HepG2 (cell line): ENCODE measurements at regions not wholly inside any gene's neighbourhood (a gene's known extent, or its start where the extent isn't known, plus 50 kb on each side); places are given as distances from the start of the nearest gene placed in this dataset.

Experiments used
- ATAC-seq: fragments of 200-7000 bp; cut with Tn5 transposase; 3 replicates; pipeline ENCODE4 v1.9.1; 2020; ENCODE audit warnings: mild to moderate bottlenecking, moderate library complexity
- BruUV-seq: library from RNA; stranded (reverse); fragments of 400-500 nt; replicated peaks from 2 replicates; lab custom pipeline; 2021; lab: Mats Ljungman, UMichigan
- CTCF ChIA-PET: fragments of 300-600 bp; formaldehyde crosslinking; extraction: SDS; loops from one replicate; lab custom pipeline; 2021; ENCODE audit warnings: low total read pairs, inconsistent platforms, low intra/inter-chr PET ratio; lab: Yijun Ruan, JAX
- POLR2A ChIA-PET: fragments of 350-600 bp; sonication (Branson Sonifier 250); formaldehyde crosslinking; loops from one replicate; lab custom pipeline; 2020; ENCODE audit warnings: antibody characterized with exemption, inconsistent platforms; lab: Yijun Ruan, JAX
- DNase-seq: peaks from one replicate; pipeline ENCODE4 v3.0.0-alpha.2; 2015; ENCODE audit warnings: low spot score
- FAIRE-seq: peaks from 3 replicates; lab custom pipeline; 2011; peaks lifted over from hg19 to GRCh38; lab: Jason Lieb, UNC
- H2AFZ ChIP-seq: one replicate; pipeline ENCODE4 v1.6.1; 2011; ENCODE audit warnings: low read length, inconsistent platforms
- H3K27ac ChIP-seq: fragments of 300-600 bp; 3 replicates; pipeline ENCODE4 v1.8.0; 2011; ENCODE audit warnings: mixed run types, mild to moderate bottlenecking, mixed read lengths, low read length, inconsistent platforms; ENCODE audit not compliant: insufficient read depth; ENCODE audit errors: extremely low read length
- H3K27me3 ChIP-seq, 2 experiments: fragments of 200-600 bp in 1 of 2; 2 replicates in 1 of 2; 3 replicates in 1 of 2; pipeline versions ENCODE4 v1.6.0 to v1.8.0; 2011; ENCODE audit warnings: low read length in 2 of 2, mild to moderate bottlenecking in 2 of 2, moderate library complexity in 2 of 2, inconsistent platforms in 1 of 2; ENCODE audit not compliant: insufficient read depth in 2 of 2, control insufficient read depth in 1 of 2
- H3K36me3 ChIP-seq, 2 experiments: fragments of 200-600 bp in 1 of 2; replicated peaks in 1 of 2; 2 replicates in 1 of 2; 3 replicates in 1 of 2; pipeline versions ENCODE4 v1.5.1 to v1.8.0; 2011; ENCODE audit warnings: low read length in 2 of 2, inconsistent platforms in 1 of 2; ENCODE audit not compliant: insufficient read depth in 2 of 2, control insufficient read depth in 1 of 2
- H3K4me1 ChIP-seq: 2 replicates; pipeline ENCODE4 v1.5.1; 2012; ENCODE audit warnings: low read length, inconsistent platforms; ENCODE audit not compliant: insufficient read depth
- H3K4me2 ChIP-seq: 2 replicates; pipeline ENCODE4 v1.6.0; 2011; ENCODE audit warnings: low read depth, low read length, inconsistent platforms
- H3K4me3 ChIP-seq, 3 experiments: fragments of 200-600 bp in 1 of 3; sonication (generic), shearing (Covaris generic) in 1 of 3; replicated peaks in 1 of 3; 2 replicates each; pipeline ENCODE4 v1.5.1; 2011 to 2016; ENCODE audit warnings: low read length in 3 of 3, inconsistent platforms in 2 of 3, low read depth in 2 of 3, mild to moderate bottlenecking in 2 of 3, control low read depth in 1 of 3, mixed read lengths in 1 of 3; ENCODE audit not compliant: insufficient read depth in 1 of 3
- H3K79me2 ChIP-seq: one replicate; pipeline ENCODE4 v1.6.1; 2011; ENCODE audit warnings: low read length, inconsistent platforms; ENCODE audit not compliant: insufficient read depth
- H3K9ac ChIP-seq: 2 replicates; pipeline ENCODE4 v1.6.0; 2011; ENCODE audit warnings: mild to moderate bottlenecking, low read depth, low read length, inconsistent platforms; ENCODE audit not compliant: insufficient read depth
- H3K9me3 ChIP-seq: 2 replicates; pipeline ENCODE4 v1.5.1; 2012; ENCODE audit warnings: mild to moderate bottlenecking, low read length
- H4K20me1 ChIP-seq: 2 replicates; pipeline ENCODE4 v1.6.0; 2011; ENCODE audit warnings: inconsistent platforms, mild to moderate bottlenecking, low read length, moderate library complexity; ENCODE audit not compliant: insufficient read depth
- ETV6 ChIP-seq: sonication (generic); formaldehyde crosslinking; conservative IDR thresholded peaks from 2 replicates; pipeline ENCODE4 v1.4.0; 2020; ENCODE audit warnings: missing genetic modification reagents
- HHEX ChIP-seq: IDR thresholded peaks from 2 replicates; pipeline ENCODE4 v1.6.1; 2016; ENCODE audit warnings: control low read depth
- MAFG ChIP-seq: sonication (generic); formaldehyde crosslinking; IDR thresholded peaks from 2 replicates; pipeline ENCODE4 v1.5.1; 2020; ENCODE audit warnings: mild to moderate bottlenecking, missing genetic modification reagents
- NFE2L1 ChIP-seq: sonication (generic); formaldehyde crosslinking; IDR thresholded peaks from 2 replicates; pipeline ENCODE4 v1.4.0; 2020; ENCODE audit warnings: missing genetic modification reagents, mild to moderate bottlenecking, borderline replicate concordance
- PHB2 ChIP-seq: fragments of 450-650 bp; IDR thresholded peaks from 2 replicates; pipeline ENCODE4 v1.6.1; 2018; ENCODE audit not compliant: partially characterized antibody
- PTBP1 ChIP-seq: fragments of 200-400 bp; formaldehyde crosslinking; IDR thresholded peaks from 2 replicates; pipeline ENCODE4 v1.6.1; 2018; ENCODE audit warnings: low read length, low read depth; ENCODE audit not compliant: poor library complexity, severe bottlenecking
- SOX5 ChIP-seq: IDR thresholded peaks from 2 replicates; pipeline ENCODE4 v1.6.1; 2016; ENCODE audit warnings: borderline replicate concordance
- STAT5B ChIP-seq: sonication (generic); formaldehyde crosslinking; IDR thresholded peaks from 2 replicates; pipeline ENCODE4 v1.4.0; 2020; ENCODE audit warnings: missing genetic modification reagents
- XBP1 ChIP-seq: sonication (generic); formaldehyde crosslinking; IDR thresholded peaks from 2 replicates; pipeline ENCODE4 v1.5.0; 2020; ENCODE audit warnings: missing genetic modification reagents
- ZBTB7B ChIP-seq: sonication (generic); formaldehyde crosslinking; IDR thresholded peaks from 2 replicates; pipeline ENCODE4 v1.4.0; 2020; ENCODE audit warnings: missing genetic modification reagents
- ZBTB8A ChIP-seq: sonication (generic); formaldehyde crosslinking; IDR thresholded peaks from 2 replicates; pipeline ENCODE4 v1.4.0; 2020; ENCODE audit warnings: mild to moderate bottlenecking, low read depth, missing genetic modification reagents, borderline replicate concordance
- ZNF251 ChIP-seq: sonication (generic); formaldehyde crosslinking; IDR thresholded peaks from 2 replicates; pipeline ENCODE4 v1.9.0; 2021; ENCODE audit warnings: mild to moderate bottlenecking, missing genetic modification reagents
- ZNF34 ChIP-seq: sonication (generic); formaldehyde crosslinking; IDR thresholded peaks from 2 replicates; pipeline ENCODE4 v1.4.0; 2020; ENCODE audit warnings: mild to moderate bottlenecking, missing genetic modification reagents, borderline replicate concordance
- ZNF598 ChIP-seq: sonication (generic); formaldehyde crosslinking; IDR thresholded peaks from 2 replicates; pipeline ENCODE4 v1.5.1; 2020; ENCODE audit warnings: mild to moderate bottlenecking, missing genetic modification reagents, borderline replicate concordance
- ZNF615 ChIP-seq: sonication (generic); formaldehyde crosslinking; IDR thresholded peaks from 2 replicates; pipeline ENCODE4 v1.5.0; 2020; ENCODE audit warnings: mild to moderate bottlenecking, missing genetic modification reagents, borderline replicate concordance
- ZNF652 ChIP-seq: IDR thresholded peaks from 2 replicates; pipeline ENCODE4 v1.6.1; 2016; ENCODE audit warnings: low read depth, borderline replicate concordance
- ZNF670 ChIP-seq: sonication (generic); formaldehyde crosslinking; IDR thresholded peaks from 2 replicates; pipeline ENCODE4 v1.8.0; 2022; ENCODE audit warnings: mild to moderate bottlenecking, missing genetic modification reagents, borderline replicate concordance
- WGBS: methylation state at CpG from one replicate; pipeline ENCODE4 v1.1.6; 2017; ENCODE audit warnings: low lambda C conversion rate; 5-methylcytosine and 5-hydroxymethylcytosine counted together
- in situ Hi-C: cut with HindIII; loops from 2 replicates; pipeline ENCODE4 v1.10.0; 2017; ENCODE audit warnings: low pct_unique_long_range_greater_than_20kb; ENCODE audit not compliant: extremely low pct_ligation_motif_present
- intact Hi-C: fragments of 100-400 bp; cut with micrococcal nuclease; formaldehyde crosslinking; loops from one replicate; pipeline ENCODE4 v1.10.0; 2022; ENCODE audit not compliant: unreplicated experiment
- TF ChIP-seq, protein P1 (sequence below): conservative IDR thresholded peaks from 2 replicates; pipeline ENCODE4 v1.6.1; 2018; ENCODE audit warnings: missing genetic modification reagents
- TF ChIP-seq, protein P2 (sequence below): sonication (generic); formaldehyde crosslinking; IDR thresholded peaks from 2 replicates; pipeline ENCODE4 v1.5.0; 2020; ENCODE audit warnings: mild to moderate bottlenecking, missing genetic modification reagents, borderline replicate concordance

DNA sequence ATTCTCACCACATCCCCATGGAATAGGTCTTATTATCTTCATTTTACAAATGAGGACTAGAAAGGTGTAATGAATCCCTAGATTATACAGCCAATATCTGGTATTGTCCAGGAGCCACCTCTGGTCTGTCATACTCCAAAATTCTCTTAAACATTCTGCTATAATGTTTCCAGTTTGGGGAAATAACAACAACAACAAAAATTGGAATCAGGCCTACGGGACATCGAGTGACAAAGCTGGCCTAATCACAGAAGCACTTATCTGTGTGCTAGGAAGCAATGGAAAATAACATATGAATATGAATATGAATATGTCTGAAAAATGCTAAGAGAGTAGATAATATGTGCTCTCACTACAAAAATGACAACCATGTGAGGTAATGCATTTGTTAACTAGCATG, 264.1 kb downstream of the GASK1B start:
- DNase-seq, result no peak
- BruUV-seq, result no TSS peak
- Histone ChIP-seq H3K4me3 (no peak overlapping the region), H3K27ac (no peak overlapping the region), H2AFZ (no peak overlapping the region), H4K20me1 (no peaks in the 10 kb centered on the region), H3K9ac (no peak overlapping the region), H3K27me3 (no peaks in the 10 kb centered on the region), H3K9me3 (no peaks in the 10 kb centered on the region), H3K36me3 (no peaks in the 10 kb centered on the region), H3K4me2 (no peak overlapping the region), H3K79me2 (no peaks in the 10 kb centered on the region), H3K4me1 (no peaks in the 10 kb centered on the region)
- ATAC-seq, result no peak
- in situ Hi-C loops, result no loop called here
- ChIA-PET POLR2A (no interaction called here), CTCF (no interaction called here)
- intact Hi-C loops, result no loop called here
- WGBS, result 2% methylated on average over 2 of the region's 2 CpGs
- FAIRE-seq, result no peak
- TF ChIP-seq XBP1 (CRISPR knock-in tag) (no peak), ZNF598 (no peak), ZBTB8A (CRISPR knock-in tag) (no peak), NFE2L1 (CRISPR knock-in tag) (no peak), ZNF670 (CRISPR knock-in tag) (no peak), MAFG (CRISPR knock-in tag) (no peak), ZNF652 (CRISPR knock-in tag) (no peak), PHB2 (no peak), HHEX (CRISPR knock-in tag) (no peak), ZNF34 (CRISPR knock-in tag) (no peak), ZBTB7B (CRISPR knock-in tag) (no peak), ZNF251 (CRISPR knock-in tag) (no peak), PTBP1 (no peak), SOX5 (CRISPR knock-in tag) (no peak), ETV6 (CRISPR knock-in tag) (no peak), STAT5B (CRISPR knock-in tag) (no peak), ZNF615 (no peak)
- TF ChIP-seq, protein P1, sequence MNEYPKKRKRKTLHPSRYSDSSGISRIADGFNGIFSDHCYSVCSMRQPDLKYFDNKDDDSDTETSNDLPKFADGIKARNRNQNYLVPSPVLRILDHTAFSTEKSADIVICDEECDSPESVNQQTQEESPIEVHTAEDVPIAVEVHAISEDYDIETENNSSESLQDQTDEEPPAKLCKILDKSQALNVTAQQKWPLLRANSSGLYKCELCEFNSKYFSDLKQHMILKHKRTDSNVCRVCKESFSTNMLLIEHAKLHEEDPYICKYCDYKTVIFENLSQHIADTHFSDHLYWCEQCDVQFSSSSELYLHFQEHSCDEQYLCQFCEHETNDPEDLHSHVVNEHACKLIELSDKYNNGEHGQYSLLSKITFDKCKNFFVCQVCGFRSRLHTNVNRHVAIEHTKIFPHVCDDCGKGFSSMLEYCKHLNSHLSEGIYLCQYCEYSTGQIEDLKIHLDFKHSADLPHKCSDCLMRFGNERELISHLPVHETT (CRISPR knock-in tag), result no peak
- TF ChIP-seq, protein P2, sequence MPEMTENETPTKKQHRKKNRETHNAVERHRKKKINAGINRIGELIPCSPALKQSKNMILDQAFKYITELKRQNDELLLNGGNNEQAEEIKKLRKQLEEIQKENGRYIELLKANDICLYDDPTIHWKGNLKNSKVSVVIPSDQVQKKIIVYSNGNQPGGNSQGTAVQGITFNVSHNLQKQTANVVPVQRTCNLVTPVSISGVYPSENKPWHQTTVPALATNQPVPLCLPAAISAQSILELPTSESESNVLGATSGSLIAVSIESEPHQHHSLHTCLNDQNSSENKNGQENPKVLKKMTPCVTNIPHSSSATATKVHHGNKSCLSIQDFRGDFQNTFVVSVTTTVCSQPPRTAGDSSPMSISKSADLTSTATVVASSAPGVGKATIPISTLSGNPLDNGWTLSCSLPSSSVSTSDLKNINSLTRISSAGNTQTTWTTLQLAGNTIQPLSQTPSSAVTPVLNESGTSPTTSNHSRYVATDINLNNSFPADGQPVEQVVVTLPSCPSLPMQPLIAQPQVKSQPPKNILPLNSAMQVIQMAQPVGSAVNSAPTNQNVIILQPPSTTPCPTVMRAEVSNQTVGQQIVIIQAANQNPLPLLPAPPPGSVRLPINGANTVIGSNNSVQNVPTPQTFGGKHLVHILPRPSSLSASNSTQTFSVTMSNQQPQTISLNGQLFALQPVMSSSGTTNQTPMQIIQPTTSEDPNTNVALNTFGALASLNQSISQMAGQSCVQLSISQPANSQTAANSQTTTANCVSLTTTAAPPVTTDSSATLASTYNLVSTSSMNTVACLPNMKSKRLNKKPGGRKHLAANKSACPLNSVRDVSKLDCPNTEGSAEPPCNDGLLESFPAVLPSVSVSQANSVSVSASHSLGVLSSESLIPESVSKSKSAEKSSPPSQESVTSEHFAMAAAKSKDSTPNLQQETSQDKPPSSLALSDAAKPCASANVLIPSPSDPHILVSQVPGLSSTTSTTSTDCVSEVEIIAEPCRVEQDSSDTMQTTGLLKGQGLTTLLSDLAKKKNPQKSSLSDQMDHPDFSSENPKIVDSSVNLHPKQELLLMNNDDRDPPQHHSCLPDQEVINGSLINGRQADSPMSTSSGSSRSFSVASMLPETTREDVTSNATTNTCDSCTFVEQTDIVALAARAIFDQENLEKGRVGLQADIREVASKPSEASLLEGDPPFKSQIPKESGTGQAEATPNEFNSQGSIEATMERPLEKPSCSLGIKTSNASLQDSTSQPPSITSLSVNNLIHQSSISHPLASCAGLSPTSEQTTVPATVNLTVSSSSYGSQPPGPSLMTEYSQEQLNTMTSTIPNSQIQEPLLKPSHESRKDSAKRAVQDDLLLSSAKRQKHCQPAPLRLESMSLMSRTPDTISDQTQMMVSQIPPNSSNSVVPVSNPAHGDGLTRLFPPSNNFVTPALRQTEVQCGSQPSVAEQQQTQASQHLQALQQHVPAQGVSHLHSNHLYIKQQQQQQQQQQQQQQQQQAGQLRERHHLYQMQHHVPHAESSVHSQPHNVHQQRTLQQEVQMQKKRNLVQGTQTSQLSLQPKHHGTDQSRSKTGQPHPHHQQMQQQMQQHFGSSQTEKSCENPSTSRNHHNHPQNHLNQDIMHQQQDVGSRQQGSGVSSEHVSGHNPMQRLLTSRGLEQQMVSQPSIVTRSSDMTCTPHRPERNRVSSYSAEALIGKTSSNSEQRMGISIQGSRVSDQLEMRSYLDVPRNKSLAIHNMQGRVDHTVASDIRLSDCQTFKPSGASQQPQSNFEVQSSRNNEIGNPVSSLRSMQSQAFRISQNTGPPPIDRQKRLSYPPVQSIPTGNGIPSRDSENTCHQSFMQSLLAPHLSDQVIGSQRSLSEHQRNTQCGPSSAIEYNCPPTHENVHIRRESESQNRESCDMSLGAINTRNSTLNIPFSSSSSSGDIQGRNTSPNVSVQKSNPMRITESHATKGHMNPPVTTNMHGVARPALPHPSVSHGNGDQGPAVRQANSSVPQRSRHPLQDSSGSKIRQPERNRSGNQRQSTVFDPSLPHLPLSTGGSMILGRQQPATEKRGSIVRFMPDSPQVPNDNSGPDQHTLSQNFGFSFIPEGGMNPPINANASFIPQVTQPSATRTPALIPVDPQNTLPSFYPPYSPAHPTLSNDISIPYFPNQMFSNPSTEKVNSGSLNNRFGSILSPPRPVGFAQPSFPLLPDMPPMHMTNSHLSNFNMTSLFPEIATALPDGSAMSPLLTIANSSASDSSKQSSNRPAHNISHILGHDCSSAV (CRISPR knock-in tag), result no peak
